Muscle of leg (tissue), 3 donors: ENCODE measurements at regions not wholly inside any gene's neighbourhood (a gene's known extent, or its start where the extent isn't known, plus 50 kb on each side); places are given as distances from the start of the nearest gene placed in this dataset.
A peak's percentile ranks its signal among the peaks of the same experiment; 100 is the strongest.

Experiments
- DNase-seq: peaks from one replicate; pipeline ENCODE4 v3.0.0; 2013
- H3K27ac ChIP-seq: one replicate; pipeline ENCODE4 v1.5.1; 2013; ENCODE audit warnings: mild to moderate bottlenecking, low read length, control low read depth
- H3K27me3 ChIP-seq: one replicate; pipeline ENCODE4 v1.6.1; 2013; ENCODE audit warnings: low read length; ENCODE audit not compliant: control insufficient read depth, insufficient read depth
- H3K36me3 ChIP-seq: one replicate; pipeline ENCODE4 v1.6.1; 2013; ENCODE audit warnings: low read length; ENCODE audit not compliant: control insufficient read depth, insufficient read depth
- H3K4me1 ChIP-seq: one replicate; pipeline ENCODE4 v1.6.1; 2013; ENCODE audit warnings: low read length; ENCODE audit not compliant: control insufficient read depth, insufficient read depth
- H3K4me3 ChIP-seq: one replicate; pipeline ENCODE4 v1.5.1; 2013; ENCODE audit warnings: low read length, control low read depth
- H3K9me3 ChIP-seq: replicated peaks from 2 replicates; pipeline ENCODE4 v1.6.1; 2013; ENCODE audit warnings: low read depth, low read length; ENCODE audit not compliant: control insufficient read depth
- WGBS: methylation state at CpG from one replicate; pipeline ENCODE4 v1.1.5; 2013; ENCODE audit warnings: missing lambda C conversion rate; ENCODE audit not compliant: insufficient coverage; 5-methylcytosine and 5-hydroxymethylcytosine counted together

DNA sequence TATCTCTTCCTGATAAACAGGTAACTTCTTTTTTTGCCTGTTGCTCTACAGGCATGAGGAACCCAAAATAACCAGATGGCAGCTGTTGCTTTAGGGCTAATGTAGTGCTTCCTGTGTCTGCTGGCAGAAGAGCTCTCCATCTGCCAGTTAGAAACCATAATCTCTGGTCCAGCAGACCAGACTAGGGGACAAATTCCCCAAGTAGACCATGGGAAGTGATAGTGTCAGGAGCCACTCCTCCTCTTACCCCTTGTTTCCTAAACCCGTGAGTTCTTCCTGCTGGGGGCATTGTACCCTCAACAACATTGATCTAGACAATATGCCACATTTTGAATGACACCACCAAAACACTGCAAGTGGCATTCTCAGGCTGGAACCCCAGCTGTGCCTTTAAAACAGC, 135.9 kb downstream of the DLEU7 start:
- no peaks in the 10 kb centered on the region for H3K36me3 ChIP-seq
- WGBS: no CpG with 5 or more reads among the region's 1 CpG
- no peaks in the 10 kb centered on the region for H3K9me3 ChIP-seq
- peaks cover 14% of the 10 kb centered on the region for H3K4me1 ChIP-seq
- no peak overlapping the region for H3K4me3 ChIP-seq
- no peak for DNase-seq
- H3K27me3 ChIP-seq: no peaks in the 10 kb centered on the region
- H3K27ac ChIP-seq: no peak overlapping the region

DNA sequence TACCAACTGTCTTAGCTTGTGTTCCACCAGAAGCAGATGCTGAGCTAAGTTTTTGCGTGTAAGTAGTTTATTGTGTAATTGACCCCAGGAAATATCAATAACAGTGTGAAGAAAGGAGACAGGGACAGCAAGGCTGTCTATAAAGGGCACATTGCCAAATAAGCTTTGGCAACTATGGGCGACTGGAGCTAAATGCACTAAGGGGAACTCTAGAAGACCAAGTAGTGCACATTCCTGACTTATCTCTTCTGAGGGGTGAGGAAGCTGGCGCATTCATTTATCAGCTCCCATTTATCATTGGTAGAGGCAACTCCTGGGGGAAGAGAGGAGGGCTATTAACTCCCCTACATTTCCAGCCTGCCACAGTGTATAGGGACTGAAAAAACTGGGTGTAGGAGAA, 135.0 kb downstream of the DLEU7 start:
- Histone ChIP-seq H3K27ac (no peak overlapping the region), H3K9me3 (no peaks in the 10 kb centered on the region), H3K4me1 (peaks cover 20% of the 10 kb centered on the region), H3K36me3 (no peaks in the 10 kb centered on the region), H3K27me3 (no peaks in the 10 kb centered on the region), H3K4me3 (no peak overlapping the region)
- DNase-seq: no peak
- 10% methylated on average over 1 of the region's 3 CpGs for WGBS

DNA sequence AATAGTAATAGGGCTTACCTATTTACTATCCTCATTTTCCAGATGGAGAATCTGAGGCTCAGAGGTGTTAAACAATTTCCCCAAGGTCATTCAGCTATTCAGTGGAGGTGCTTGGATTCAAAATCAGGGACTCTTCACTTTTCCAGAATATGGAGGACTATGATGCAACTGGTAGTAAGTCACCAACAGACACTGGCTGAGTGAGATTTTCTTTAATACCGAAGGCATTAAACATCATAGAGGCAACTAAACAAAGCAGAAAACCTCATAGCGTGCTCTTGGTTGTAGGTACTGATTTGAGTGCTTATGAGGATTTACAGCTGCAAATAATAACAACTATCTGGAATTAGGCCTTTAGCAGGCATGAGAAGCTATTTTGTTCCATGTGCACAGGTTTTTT, 134.4 kb downstream of the DLEU7 start:
- DNase-seq: no peak
- Histone ChIP-seq H3K27ac (no peak overlapping the region), H3K4me1 (peaks cover 24% of the 10 kb centered on the region), H3K9me3 (no peaks in the 10 kb centered on the region), H3K4me3 (no peak overlapping the region), H3K36me3 (no peaks in the 10 kb centered on the region), H3K27me3 (no peaks in the 10 kb centered on the region)
- no CpG with 5 or more reads among the region's 2 CpGs for whole genome bisulfite sequencing

DNA sequence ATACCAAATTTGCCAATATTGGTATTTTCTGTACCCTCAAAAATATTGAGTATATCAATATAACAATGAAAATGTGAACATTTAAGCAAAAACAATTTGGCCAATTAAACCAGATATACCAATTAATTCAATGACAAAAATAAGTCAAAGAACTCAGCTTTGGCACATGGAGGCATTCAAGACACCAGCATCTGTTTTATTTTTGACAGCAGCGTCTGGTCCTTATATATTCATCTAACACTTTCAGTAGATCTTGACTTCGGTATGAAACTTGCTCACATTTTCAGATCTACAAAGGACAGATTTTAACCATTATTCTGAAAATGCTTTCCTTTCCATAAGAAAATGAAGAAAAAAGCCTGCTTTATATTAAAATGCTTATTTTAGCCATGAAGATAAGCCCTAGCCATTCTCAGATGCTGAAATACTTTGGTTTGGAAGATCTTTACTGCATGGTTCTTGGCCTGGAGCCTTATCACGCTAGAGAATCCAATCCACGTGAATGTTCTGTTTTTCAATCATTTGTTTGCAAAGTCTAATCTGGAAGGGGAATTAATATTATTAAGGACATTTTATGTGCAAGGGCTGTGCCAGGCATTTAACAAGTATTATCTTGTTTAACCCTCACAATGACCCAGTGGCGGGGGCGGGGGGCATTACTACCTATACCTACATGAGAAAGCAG, 132.2 kb downstream of the DLEU7 start:
- Histone ChIP-seq H3K9me3 (no peaks in the 10 kb centered on the region), H3K4me3 (no peak overlapping the region), H3K4me1 (peaks cover 28% of the 10 kb centered on the region), H3K27ac (peak overlapping the region; percentile 77), H3K36me3 (no peaks in the 10 kb centered on the region), H3K27me3 (no peaks in the 10 kb centered on the region)
- no CpG with 5 or more reads among the region's 6 CpGs for WGBS
- no peak for DNase-seq

GRCh38 chr13:50711996-50712395, 131.5 kb downstream of the DLEU7 start:
- WGBS: no CpG with 5 or more reads among the region's 3 CpGs
- Histone ChIP-seq H3K4me1 (peaks cover 27% of the 10 kb centered on the region), H3K9me3 (no peaks in the 10 kb centered on the region), H3K4me3 (no peak overlapping the region), H3K27ac (peak overlapping the region; percentile 77), H3K27me3 (no peaks in the 10 kb centered on the region), H3K36me3 (no peaks in the 10 kb centered on the region)
- peak; percentile 44 for DNase-seq

DNA sequence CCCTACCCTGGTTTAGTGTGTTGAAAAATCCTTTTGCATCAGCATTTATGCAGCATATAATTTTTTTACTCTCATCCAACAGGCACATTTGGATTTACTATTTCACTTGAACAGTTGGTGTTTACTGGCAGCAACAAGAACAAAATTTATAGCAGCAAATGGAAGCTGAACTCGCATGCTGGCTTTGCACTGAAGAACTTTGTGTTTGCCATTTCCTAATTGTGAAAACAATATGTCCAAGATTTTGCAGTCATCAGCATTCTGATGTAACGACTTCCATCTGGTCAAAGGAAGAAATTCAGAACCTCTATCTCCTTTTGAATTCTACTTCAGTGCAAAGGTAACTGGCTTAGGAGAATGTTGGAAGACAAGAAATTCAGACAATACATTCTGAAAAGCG, 131.0 kb downstream of the DLEU7 start:
- WGBS: 13% methylated on average over 1 of the region's 3 CpGs
- Histone ChIP-seq H3K36me3 (no peaks in the 10 kb centered on the region), H3K27ac (peak overlapping the region; percentile 77), H3K4me3 (no peak overlapping the region), H3K9me3 (no peaks in the 10 kb centered on the region), H3K4me1 (peaks cover 24% of the 10 kb centered on the region), H3K27me3 (no peaks in the 10 kb centered on the region)
- DNase-seq: peak; percentile 86

DNA sequence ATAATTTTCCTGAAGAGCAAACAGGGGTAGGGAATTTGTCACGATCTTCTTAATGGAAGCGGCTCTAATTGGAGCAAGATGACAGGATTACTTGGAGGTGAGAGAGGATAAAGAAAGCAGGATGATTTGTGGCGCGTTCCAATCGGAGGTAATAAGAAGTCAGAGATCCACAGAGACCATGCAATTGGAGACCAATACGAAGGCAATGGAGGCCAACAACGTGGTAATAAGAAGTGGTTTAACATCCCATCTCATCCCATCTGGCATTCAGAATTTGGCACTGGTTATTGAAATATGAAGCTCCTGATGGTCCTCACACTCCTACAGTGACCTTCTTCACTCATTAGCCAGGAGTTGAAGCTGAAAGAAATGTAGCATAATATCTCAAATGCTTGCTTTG, 130.6 kb downstream of the DLEU7 start:
- peak; percentile 84 for DNase-seq
- H3K4me3 ChIP-seq: no peak overlapping the region
- H3K27me3 ChIP-seq: no peaks in the 10 kb centered on the region
- no peaks in the 10 kb centered on the region for H3K36me3 ChIP-seq
- peaks cover 19% of the 10 kb centered on the region for H3K4me1 ChIP-seq
- 12% methylated on average over 2 of the region's 7 CpGs for WGBS
- peak overlapping the region; percentile 77 for H3K27ac ChIP-seq
- no peaks in the 10 kb centered on the region for H3K9me3 ChIP-seq

- 68% methylated on average over 8 of the region's 12 CpGs for WGBS
- Histone ChIP-seq H3K4me1 (peaks cover 17% of the 10 kb centered on the region), H3K9me3 (no peaks in the 10 kb centered on the region), H3K36me3 (no peaks in the 10 kb centered on the region), H3K27ac (peak overlapping the region; percentile 32), H3K27me3 (no peaks in the 10 kb centered on the region), H3K4me3 (no peak overlapping the region)
- peak; percentile 70 for DNase-seq
Observed at GRCh38 chr13:50713523-50714248, 129.8 kb downstream of the DLEU7 start.

DNA sequence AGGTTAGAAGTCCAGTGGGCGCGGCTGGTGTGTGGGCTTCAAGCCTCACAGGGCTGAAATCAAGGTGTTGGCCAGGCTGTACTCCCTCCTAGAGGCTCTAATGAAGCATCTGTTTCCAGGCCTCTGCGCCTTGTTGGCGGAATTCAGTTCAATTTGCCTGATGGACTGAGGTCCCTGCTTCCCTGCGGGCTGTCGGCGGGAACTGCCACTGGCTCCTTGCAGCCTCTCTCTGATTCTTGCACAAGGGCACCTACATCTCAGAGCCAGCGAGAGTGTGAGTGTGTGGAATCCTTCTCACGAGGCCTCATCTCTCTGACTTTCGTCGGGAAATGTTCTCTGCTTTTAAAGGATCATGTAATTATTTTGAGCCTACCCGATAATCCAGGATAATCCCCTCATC, 128.6 kb downstream of the DLEU7 start:
- no peak overlapping the region for H3K27ac ChIP-seq
- 86% methylated on average over 8 of the region's 12 CpGs for WGBS
- no peak for DNase-seq
- H3K27me3 ChIP-seq: no peaks in the 10 kb centered on the region
- H3K4me1 ChIP-seq: peaks cover 17% of the 10 kb centered on the region
- H3K36me3 ChIP-seq: no peaks in the 10 kb centered on the region
- no peaks in the 10 kb centered on the region for H3K9me3 ChIP-seq
- no peak overlapping the region for H3K4me3 ChIP-seq

DNA sequence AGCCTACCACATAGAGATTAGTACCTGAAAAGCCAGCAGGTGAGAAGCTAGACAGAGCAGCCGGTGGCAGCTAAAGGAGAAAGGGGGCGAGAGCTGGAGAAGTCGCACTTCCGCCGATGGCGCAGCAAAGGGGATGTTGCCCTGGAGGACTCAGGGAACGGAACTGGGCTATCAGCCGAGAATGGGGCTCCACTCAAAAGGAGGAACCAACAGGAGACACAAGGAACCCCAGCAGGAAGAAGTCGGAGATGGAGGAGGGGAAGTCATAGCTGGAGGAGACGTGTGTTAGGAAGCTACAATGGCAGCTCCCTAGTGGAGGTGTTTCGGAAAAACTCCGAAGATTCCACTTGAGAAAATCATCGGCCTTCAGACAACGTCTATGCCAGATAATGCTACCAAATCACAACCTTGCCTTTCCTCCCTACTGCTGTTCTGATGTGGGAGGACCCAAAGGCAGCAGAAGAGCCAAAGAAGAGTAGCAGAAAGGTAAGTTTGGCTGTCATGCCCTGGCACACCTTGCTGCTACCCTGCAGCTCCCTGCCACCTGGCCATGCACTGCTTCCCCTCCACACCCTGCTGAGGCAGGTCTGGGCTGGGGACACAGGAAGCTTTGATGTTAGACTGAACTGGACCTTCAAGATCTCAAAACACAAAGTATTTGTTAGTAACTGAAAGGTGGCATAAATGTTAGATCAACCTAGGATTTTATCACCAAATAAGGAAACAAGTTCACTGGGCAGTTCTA, 127.9 kb downstream of the DLEU7 start:
- no peaks in the 10 kb centered on the region for H3K9me3 ChIP-seq
- peak overlapping the region; percentile 26 for H3K27ac ChIP-seq
- H3K36me3 ChIP-seq: no peaks in the 10 kb centered on the region
- peak; percentile 78 for DNase-seq
- H3K27me3 ChIP-seq: no peaks in the 10 kb centered on the region
- H3K4me1 ChIP-seq: peaks cover 17% of the 10 kb centered on the region
- 89% methylated on average over 9 of the region's 14 CpGs for WGBS
- no peak overlapping the region for H3K4me3 ChIP-seq
